HL-60/S4 treated with retinoic acid at 250 ng/mL for 4 days and 3 days (cell line): ENCODE measurements at regions not wholly inside any gene's neighbourhood (a gene's known extent, or its start where the extent isn't known, plus 50 kb on each side); places are given as distances from the start of the nearest gene placed in this dataset.

ENCODE experiments used
- in situ Hi-C: fragments of 300-500 bp; cut with MboI; formaldehyde crosslinking; loops from 2 replicates; pipeline ENCODE4 v1.7.0; 2022; ENCODE audit warnings: low sequenced_read_pairs

DNA sequence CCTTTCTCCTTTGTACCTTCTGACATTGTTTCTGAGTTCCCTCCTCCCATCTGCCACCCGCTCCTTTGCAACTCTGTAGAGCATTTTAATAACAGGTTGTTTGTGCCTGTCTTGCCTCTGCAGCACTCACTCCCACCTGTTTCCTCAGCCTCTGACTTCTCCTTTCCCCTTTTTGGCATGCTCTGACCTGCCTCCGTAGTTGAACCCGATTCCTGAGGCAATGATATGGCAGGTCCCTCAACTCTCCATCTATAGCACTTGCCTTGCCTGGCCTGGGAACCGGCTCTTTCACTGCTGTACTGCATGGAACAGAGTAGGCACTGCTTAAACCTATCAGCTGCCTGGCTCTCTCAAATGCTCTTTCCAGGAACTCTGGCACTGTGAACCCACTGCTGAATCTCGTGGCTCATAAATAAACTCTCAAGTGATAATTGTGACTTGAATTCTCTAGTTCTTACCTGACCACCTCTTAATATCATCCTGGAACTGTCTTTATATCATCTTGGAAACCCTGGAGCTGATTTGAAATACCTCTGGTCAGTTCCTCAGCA lies 50.3 kb downstream of the UTRN start:
- in situ Hi-C loops = no loop called here

GRCh38 chr6:144335914-144336313 lies 50.8 kb downstream of the UTRN start:
- in situ Hi-C loops = no loop called here

- in situ Hi-C loops = no loop called here
These were observed 51.8 kb downstream of the UTRN start for GRCh38 chr6:144336900-144337299.

DNA sequence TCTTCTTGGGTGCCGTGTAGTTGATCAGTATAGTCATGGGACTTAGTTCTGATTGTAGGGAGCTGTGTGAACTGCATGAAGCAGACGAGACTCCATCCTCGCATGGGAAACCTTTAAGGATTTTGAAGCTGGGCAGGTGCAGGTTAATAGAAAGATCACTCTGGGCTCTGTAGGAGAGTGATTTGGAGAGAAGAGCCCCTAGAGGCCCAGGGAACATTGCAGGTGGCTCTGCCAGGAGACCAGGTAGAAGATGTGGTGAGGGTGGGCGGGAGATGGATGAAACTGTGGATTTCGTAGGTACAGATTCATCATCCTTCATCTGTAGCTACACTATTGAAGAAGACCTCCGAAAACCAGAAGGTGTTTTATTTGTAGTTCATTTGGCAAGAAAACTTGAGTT lies 53.3 kb downstream of the UTRN start:
- in situ Hi-C loops = no loop called here

- in situ Hi-C loops = no loop called here
These were observed 54.0 kb downstream of the UTRN start for GRCh38 chr6:144338951-144339700.

- in situ Hi-C loops = no loop called here
These were observed 54.8 kb downstream of the UTRN start for GRCh38 chr6:144339859-144340452.

GRCh38 chr6:144340541-144341371 lies 55.6 kb downstream of the UTRN start:
- in situ Hi-C loops = no loop called here

DNA sequence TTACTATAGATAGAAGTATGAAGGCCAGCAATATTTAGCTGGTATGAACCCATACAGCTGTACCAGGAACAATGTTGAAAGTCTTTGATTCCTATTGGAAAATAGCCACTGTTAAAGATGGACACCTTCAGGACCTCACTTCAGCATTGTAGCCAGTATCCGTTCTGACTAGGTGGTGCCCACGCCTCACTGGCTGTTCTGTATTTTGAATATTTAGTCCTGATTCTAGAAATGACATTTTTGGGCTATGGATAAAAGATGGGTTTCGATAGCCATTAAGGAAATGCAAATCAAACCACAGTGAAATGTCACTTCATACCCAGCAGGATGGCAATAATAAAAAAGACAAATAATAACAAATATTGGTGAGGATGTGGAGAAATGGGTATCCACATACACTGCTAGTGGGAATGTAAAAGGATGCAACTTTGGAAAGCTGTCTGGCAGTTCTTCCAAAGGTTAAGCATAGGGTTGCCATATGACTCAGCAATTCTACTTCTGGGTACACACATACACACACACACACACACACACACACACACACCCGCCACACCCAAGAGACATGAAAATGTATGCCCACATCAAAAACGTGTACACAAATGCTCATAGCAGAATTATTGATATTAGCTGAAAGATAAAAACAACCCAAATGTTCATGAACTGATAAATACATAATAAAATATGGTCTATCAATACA lies 56.8 kb downstream of the UTRN start:
- in situ Hi-C loops = no loop called here

DNA sequence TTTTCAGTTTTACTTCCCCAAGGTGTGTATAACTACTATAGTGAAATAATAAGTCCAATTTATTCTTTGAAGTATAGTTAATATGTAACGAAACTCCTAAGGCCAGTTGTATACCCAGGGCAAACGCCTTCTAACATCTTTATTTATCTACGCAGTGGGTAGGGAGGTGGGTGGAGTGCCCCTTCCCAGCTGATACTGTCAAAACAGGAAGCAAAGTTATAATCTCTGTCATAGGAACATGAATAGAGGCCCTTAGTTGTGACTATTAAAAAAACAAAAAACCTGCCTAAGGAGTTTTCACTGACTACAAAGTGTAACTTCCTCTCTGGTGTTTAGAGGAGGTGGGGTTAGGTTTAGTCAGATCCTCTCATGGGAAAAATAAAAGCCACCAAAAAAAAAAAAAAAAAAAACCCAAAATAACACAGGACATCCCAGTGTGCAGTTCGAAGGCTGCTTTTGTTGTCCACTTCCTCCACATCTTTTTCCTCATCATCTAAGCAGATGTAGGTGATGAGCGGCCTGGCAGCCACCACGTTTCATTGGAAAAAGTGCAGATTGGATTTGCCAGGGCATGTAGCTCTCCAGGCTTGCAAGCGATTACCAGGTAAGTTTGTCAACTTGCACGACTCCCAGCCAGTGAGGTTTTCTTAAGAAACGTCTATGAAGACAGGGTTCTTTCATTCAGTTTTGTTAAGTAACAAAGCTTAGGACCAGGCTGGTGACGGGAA lies 58.7 kb downstream of the UTRN start:
- in situ Hi-C loops = no loop called here

- in situ Hi-C loops = no loop called here
These were observed 59.5 kb downstream of the UTRN start for GRCh38 chr6:144344646-144345045.

DNA sequence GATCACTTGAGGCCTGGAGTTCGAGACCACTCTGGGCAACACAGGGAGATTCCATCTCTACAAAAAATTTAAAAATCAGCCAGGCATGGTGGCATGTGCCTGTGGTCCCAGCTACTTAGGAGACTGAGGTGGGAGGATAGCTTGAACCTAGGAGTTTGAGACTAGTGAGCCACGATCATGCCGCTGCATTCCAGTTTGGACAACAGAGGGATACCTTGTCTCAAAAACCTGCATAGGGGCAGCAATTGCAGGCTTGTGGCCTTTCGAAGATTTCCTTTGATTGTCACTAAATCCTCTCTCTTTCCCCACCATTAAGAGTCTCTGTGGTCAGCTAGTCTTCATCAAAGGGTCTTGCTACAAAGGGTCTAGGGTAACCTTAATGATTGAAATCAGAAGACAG lies 60.3 kb downstream of the UTRN start:
- in situ Hi-C loops = no loop called here

GRCh38 chr6:144346719-144347447 lies 61.7 kb downstream of the UTRN start:
- in situ Hi-C loops = no loop called here

DNA sequence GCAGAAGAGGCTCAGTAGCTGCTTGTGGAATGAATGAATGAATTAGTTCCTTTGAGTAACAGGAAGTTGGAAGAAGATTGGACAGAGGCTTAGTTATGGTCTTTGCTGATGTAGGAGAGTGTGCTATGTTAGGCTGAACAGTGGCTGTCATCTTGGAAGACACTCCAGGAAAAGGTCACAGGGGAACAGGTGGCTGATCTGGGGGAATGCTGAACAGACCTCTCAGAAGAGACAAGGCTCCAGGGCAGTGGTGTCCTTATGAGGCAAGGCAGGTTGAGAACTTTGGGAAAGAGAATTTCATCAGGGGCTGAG lies 62.3 kb downstream of the UTRN start:
- in situ Hi-C loops = no loop called here

- in situ Hi-C loops = no loop called here
These were observed 62.8 kb downstream of the UTRN start for GRCh38 chr6:144347933-144348332.

- in situ Hi-C loops = no loop called here
These were observed 64.8 kb downstream of the UTRN start for GRCh38 chr6:144349690-144350527.

GRCh38 chr6:144350528-144350880 lies 65.4 kb downstream of the UTRN start:
- in situ Hi-C loops = no loop called here

GRCh38 chr6:144351379-144352127 lies 66.4 kb downstream of the UTRN start:
- in situ Hi-C loops = no loop called here

- in situ Hi-C loops = no loop called here
These were observed 67.2 kb downstream of the UTRN start for GRCh38 chr6:144352331-144352730.
